Loucy (cell line): ENCODE measurements at regions not wholly inside any gene's neighbourhood (a gene's known extent, or its start where the extent isn't known, plus 50 kb on each side); places are given as distances from the start of the nearest gene placed in this dataset.

Experiments
- H2AFZ ChIP-seq: fragments of 200-600 bp; sonication (generic); 2 replicates; pipeline ENCODE4 v1.6.0; 2016; ENCODE audit warnings: antibody characterized with exemption, mild to moderate bottlenecking, low read length, moderate library complexity
- H3F3A ChIP-seq: fragments of 200-600 bp; 2 replicates; pipeline ENCODE4 v1.6.0; 2016; ENCODE audit warnings: antibody characterized with exemption, low read depth, mild to moderate bottlenecking
- H3K27me3 ChIP-seq: fragments of 200-600 bp; sonication (generic); 2 replicates; pipeline ENCODE4 v1.6.1; 2014; ENCODE audit warnings: low read length, mild to moderate bottlenecking; ENCODE audit not compliant: insufficient read depth, poor library complexity, severe bottlenecking
- H3K36me3 ChIP-seq: fragments of 200-600 bp; sonication (generic); 2 replicates; pipeline ENCODE4 v1.6.1; 2016; ENCODE audit warnings: low read length; ENCODE audit not compliant: insufficient read depth
- H3K4me1 ChIP-seq: fragments of 200-600 bp; sonication (generic); 2 replicates; pipeline ENCODE4 v1.5.1; 2014; ENCODE audit warnings: low read length, mild to moderate bottlenecking; ENCODE audit not compliant: insufficient read depth, poor library complexity, severe bottlenecking
- H3K4me2 ChIP-seq: fragments of 200-600 bp; sonication (generic); 2 replicates; pipeline ENCODE4 v1.6.0; 2014; ENCODE audit warnings: antibody characterized with exemption, low read length, low read depth, mild to moderate bottlenecking; ENCODE audit not compliant: poor library complexity, severe bottlenecking
- H3K4me3 ChIP-seq: fragments of 200-600 bp; sonication (generic); 2 replicates; pipeline ENCODE4 v1.5.1; 2014; ENCODE audit warnings: low read length, mild to moderate bottlenecking, mixed read lengths; ENCODE audit not compliant: poor library complexity, severe bottlenecking
- H3K79me2 ChIP-seq: fragments of 200-600 bp; sonication (generic); 2 replicates; pipeline ENCODE4 v1.6.1; 2014; ENCODE audit warnings: low read length; ENCODE audit not compliant: insufficient read depth
- H3K9ac ChIP-seq: fragments of 200-600 bp; sonication (generic); 2 replicates; pipeline ENCODE4 v1.6.0; 2014; ENCODE audit warnings: mild to moderate bottlenecking, low read depth, low read length, moderate library complexity; ENCODE audit not compliant: poor library complexity, severe bottlenecking
- H3K9me2 ChIP-seq: fragments of 200-600 bp; sonication (generic); replicated peaks from 2 replicates; pipeline ENCODE4 v1.6.1; 2016; ENCODE audit warnings: low read depth, low read length, mixed read lengths
- H3K9me3 ChIP-seq: fragments of 200-600 bp; sonication (generic); 2 replicates; pipeline ENCODE4 v1.6.1; 2014; ENCODE audit warnings: mild to moderate bottlenecking, antibody characterized with exemption, low read length, low read depth; ENCODE audit not compliant: insufficient read depth
- H4K20me1 ChIP-seq: fragments of 200-600 bp; sonication (generic); 2 replicates; pipeline ENCODE4 v1.6.0; 2014; ENCODE audit warnings: antibody characterized with exemption, low read length, mild to moderate bottlenecking; ENCODE audit not compliant: insufficient read depth, poor library complexity, severe bottlenecking
- CTCF ChIP-seq: fragments of 200-600 bp; sonication (generic); conservative IDR thresholded peaks from 2 replicates; pipeline ENCODE4 v1.5.1; 2014; ENCODE audit warnings: mild to moderate bottlenecking, antibody characterized with exemption, low read length
- EZH2phosphoT487 ChIP-seq: fragments of 200-600 bp; IDR thresholded peaks from 2 replicates; pipeline ENCODE4 v1.6.1; 2018; ENCODE audit warnings: antibody characterized with exemption, mild to moderate bottlenecking, moderate library complexity, borderline replicate concordance

- TF ChIP-seq CTCF: no peak
- no peak for TF ChIP-seq EZH2phosphoT487
- H3K79me2 ChIP-seq: no peaks in the 10 kb centered on the region
- H3K9me3 ChIP-seq: no peaks in the 10 kb centered on the region; the same call in 1 of the 2 replicates
- H3K27me3 ChIP-seq: no peaks in the 10 kb centered on the region
- H3K36me3 ChIP-seq: no peaks in the 10 kb centered on the region
- H3F3A ChIP-seq: no peaks in the 10 kb centered on the region
- H3K4me3 ChIP-seq: no peak overlapping the region
- no peaks in the 10 kb centered on the region for H4K20me1 ChIP-seq
- no peak overlapping the region for H2AFZ ChIP-seq
- H3K4me1 ChIP-seq: no peaks in the 10 kb centered on the region
- no peak overlapping the region for H3K4me2 ChIP-seq
- H3K9me2 ChIP-seq: no peaks in the 10 kb centered on the region
- H3K9ac ChIP-seq: no peak overlapping the region
Observed at GRCh38 chr18:78246050-78246449, 733.6 kb upstream of the SALL3 start.

- Histone ChIP-seq H3K4me2 (no peak overlapping the region), H3K27me3 (no peaks in the 10 kb centered on the region), H4K20me1 (no peaks in the 10 kb centered on the region), H3K9ac (no peak overlapping the region), H3F3A (no peaks in the 10 kb centered on the region), H3K36me3 (no peaks in the 10 kb centered on the region), H3K4me3 (no peak overlapping the region), H3K9me2 (no peaks in the 10 kb centered on the region), H2AFZ (no peak overlapping the region), H3K4me1 (no peaks in the 10 kb centered on the region), H3K9me3 (no peaks in the 10 kb centered on the region; the same call in 1 of the 2 replicates), H3K79me2 (no peaks in the 10 kb centered on the region)
- no peak for TF ChIP-seq CTCF
- no peak for TF ChIP-seq EZH2phosphoT487
Observed at GRCh38 chr18:78246588-78246987, 733.0 kb upstream of the SALL3 start.

GRCh38 chr18:78247615-78248289 lies 731.9 kb upstream of the SALL3 start:
- Histone ChIP-seq H3K9me3 (no peaks in the 10 kb centered on the region; the same call in 1 of the 2 replicates), H3F3A (no peaks in the 10 kb centered on the region), H3K9ac (no peak overlapping the region), H3K36me3 (no peaks in the 10 kb centered on the region), H3K4me3 (no peak overlapping the region), H3K4me2 (no peak overlapping the region), H4K20me1 (no peaks in the 10 kb centered on the region), H2AFZ (no peak overlapping the region), H3K27me3 (no peaks in the 10 kb centered on the region), H3K4me1 (no peaks in the 10 kb centered on the region), H3K79me2 (no peaks in the 10 kb centered on the region), H3K9me2 (no peaks in the 10 kb centered on the region)
- TF ChIP-seq EZH2phosphoT487 (no peak), CTCF (no peak)
